Hepatocyte (in vitro differentiated cells): ENCODE measurements at regions not wholly inside any gene's neighbourhood (a gene's known extent, or its start where the extent isn't known, plus 50 kb on each side); places are given as distances from the start of the nearest gene placed in this dataset.
A peak's percentile ranks its signal among the peaks of the same experiment; 100 is the strongest.

Experiments used
- DNase-seq: peaks from one replicate; pipeline ENCODE4 v3.0.0-alpha.2; 2016; ENCODE audit warnings: low spot score
- H2AFZ ChIP-seq: fragments of 200-600 bp; sonication (generic); 2 replicates; pipeline ENCODE4 v1.6.0; 2016; ENCODE audit warnings: antibody characterized with exemption, mild to moderate bottlenecking
- H3K27ac ChIP-seq: fragments of 200-600 bp; sonication (generic); 2 replicates; pipeline ENCODE4 v1.5.1; 2016; ENCODE audit warnings: mild to moderate bottlenecking
- H3K27me3 ChIP-seq: fragments of 200-600 bp; sonication (generic); 2 replicates; pipeline ENCODE4 v1.6.1; 2016
- H3K36me3 ChIP-seq: fragments of 200-600 bp; sonication (generic); replicated peaks from 2 replicates; pipeline ENCODE4 v1.5.1; 2016; ENCODE audit warnings: low read depth; ENCODE audit not compliant: insufficient read depth
- H3K4me1 ChIP-seq: fragments of 200-600 bp; sonication (generic); 2 replicates; pipeline ENCODE4 v1.5.1; 2016; ENCODE audit warnings: mild to moderate bottlenecking, moderate library complexity; ENCODE audit not compliant: insufficient read depth
- H3K4me2 ChIP-seq: fragments of 200-600 bp; sonication (generic); 2 replicates; pipeline ENCODE4 v1.6.0; 2016
- H3K4me3 ChIP-seq: fragments of 200-600 bp; sonication (generic); 2 replicates; pipeline ENCODE4 v1.5.1; 2016; ENCODE audit warnings: mild to moderate bottlenecking
- H3K79me2 ChIP-seq: fragments of 200-600 bp; sonication (generic); 2 replicates; pipeline ENCODE4 v1.6.0; 2017; ENCODE audit warnings: mild to moderate bottlenecking
- H3K9me2 ChIP-seq: fragments of 200-600 bp; sonication (generic); replicated peaks from 2 replicates; pipeline ENCODE4 v1.6.0; 2017; ENCODE audit warnings: mild to moderate bottlenecking; ENCODE audit not compliant: insufficient read depth
- H3K9me3 ChIP-seq: fragments of 200-600 bp; sonication (generic); 2 replicates; pipeline ENCODE4 v1.5.1; 2016; ENCODE audit warnings: low read depth, mild to moderate bottlenecking
- H4K20me1 ChIP-seq: fragments of 200-600 bp; sonication (generic); 2 replicates; pipeline ENCODE4 v1.6.0; 2016; ENCODE audit warnings: mild to moderate bottlenecking; ENCODE audit not compliant: insufficient read depth, poor library complexity, severe bottlenecking
- CTCF ChIP-seq: fragments of 200-600 bp; sonication (generic); IDR thresholded peaks from 2 replicates; pipeline ENCODE4 v1.5.1; 2016; ENCODE audit warnings: antibody characterized with exemption, mild to moderate bottlenecking; ENCODE audit not compliant: poor library complexity
- EZH2 ChIP-seq: fragments of 200-600 bp; sonication (generic); IDR thresholded peaks from 2 replicates; pipeline ENCODE4 v1.6.1; 2016; ENCODE audit warnings: antibody characterized with exemption, mild to moderate bottlenecking, borderline replicate concordance
- EZH2phosphoT487 ChIP-seq: fragments of 200-600 bp; sonication (generic); IDR thresholded peaks from one replicate; pipeline ENCODE4 v1.6.1; 2018; ENCODE audit warnings: antibody characterized with exemption, mild to moderate bottlenecking, low read depth, moderate library complexity; ENCODE audit not compliant: unreplicated experiment, severe bottlenecking
- WGBS: methylation state at CpG from one replicate; pipeline ENCODE4 v1.1.6; 2016; ENCODE audit warnings: low lambda C conversion rate; ENCODE audit errors: missing lambda C conversion rate; 5-methylcytosine and 5-hydroxymethylcytosine counted together

GRCh38 chr3:65181391-65181871, 493.6 kb upstream of the ADAMTS9 start:
- TF ChIP-seq CTCF (no peak), EZH2phosphoT487 (no peak)
- Histone ChIP-seq H3K4me1 (peaks cover 3% of the 10 kb centered on the region), H3K27me3 (no peaks in the 10 kb centered on the region), H3K9me2 (no peaks in the 10 kb centered on the region), H3K27ac (no peak overlapping the region), H2AFZ (no peak overlapping the region), H4K20me1 (no peaks in the 10 kb centered on the region), H3K4me3 (no peak overlapping the region), H3K36me3 (no peaks in the 10 kb centered on the region), H3K79me2 (no peaks in the 10 kb centered on the region), H3K4me2 (peak overlapping the region; percentile 15), H3K9me3 (no peaks in the 10 kb centered on the region)
- DNase-seq = no peak
- WGBS = 70% methylated on average over 6 of the region's 6 CpGs

GRCh38 chr3:65178703-65179102, 490.9 kb upstream of the ADAMTS9 start:
- Histone ChIP-seq H3K4me2 (no peak overlapping the region), H3K27me3 (no peaks in the 10 kb centered on the region), H3K36me3 (no peaks in the 10 kb centered on the region), H3K9me3 (no peaks in the 10 kb centered on the region), H4K20me1 (no peaks in the 10 kb centered on the region), H2AFZ (no peak overlapping the region), H3K9me2 (no peaks in the 10 kb centered on the region), H3K4me1 (peaks cover 3% of the 10 kb centered on the region), H3K79me2 (no peaks in the 10 kb centered on the region), H3K27ac (no peak overlapping the region), H3K4me3 (no peak overlapping the region)
- WGBS = 90% methylated on average over 6 of the region's 6 CpGs
- no peak for TF ChIP-seq EZH2phosphoT487
- TF ChIP-seq CTCF = no peak
- no peak for TF ChIP-seq EZH2
- DNase-seq = no peak

GRCh38 chr3:65177960-65178376, 490.2 kb upstream of the ADAMTS9 start:
- H3K27ac ChIP-seq = no peak overlapping the region
- H4K20me1 ChIP-seq = no peaks in the 10 kb centered on the region
- H3K27me3 ChIP-seq = no peaks in the 10 kb centered on the region
- H3K4me1 ChIP-seq = peaks cover 3% of the 10 kb centered on the region
- no peak for DNase-seq
- H3K4me2 ChIP-seq = no peak overlapping the region
- TF ChIP-seq EZH2 = no peak
- TF ChIP-seq EZH2phosphoT487 = no peak
- TF ChIP-seq CTCF = no peak
- no peak overlapping the region for H2AFZ ChIP-seq
- no peaks in the 10 kb centered on the region for H3K9me2 ChIP-seq
- no peaks in the 10 kb centered on the region for H3K36me3 ChIP-seq
- H3K4me3 ChIP-seq = no peak overlapping the region
- no peaks in the 10 kb centered on the region for H3K9me3 ChIP-seq
- WGBS = 15% methylated on average over 1 of the region's 1 CpG
- no peaks in the 10 kb centered on the region for H3K79me2 ChIP-seq

GRCh38 chr3:65174713-65175112, 486.9 kb upstream of the ADAMTS9 start:
- H3K9me2 ChIP-seq = no peaks in the 10 kb centered on the region
- no peaks in the 10 kb centered on the region for H3K36me3 ChIP-seq
- no peaks in the 10 kb centered on the region for H3K9me3 ChIP-seq
- no peaks in the 10 kb centered on the region for H3K27me3 ChIP-seq
- no peak for DNase-seq
- H3K4me1 ChIP-seq = peaks cover 11% of the 10 kb centered on the region
- no peak overlapping the region for H2AFZ ChIP-seq
- H3K4me3 ChIP-seq = no peak overlapping the region
- H3K79me2 ChIP-seq = no peaks in the 10 kb centered on the region
- no peak overlapping the region for H3K27ac ChIP-seq
- TF ChIP-seq EZH2 (no peak), EZH2phosphoT487 (no peak), CTCF (no peak)
- WGBS = 77% methylated on average over 2 of the region's 2 CpGs
- H3K4me2 ChIP-seq = no peak overlapping the region
- H4K20me1 ChIP-seq = no peaks in the 10 kb centered on the region
